Tibial nerve (tissue), 4 donors: ENCODE measurements at regions not wholly inside any gene's neighbourhood (a gene's known extent, or its start where the extent isn't known, plus 50 kb on each side); places are given as distances from the start of the nearest gene placed in this dataset.

ENCODE experiments used
- EP300 ChIP-seq, 2 donors: sonication (generic); formaldehyde crosslinking; IDR thresholded peaks; one replicate each; pipeline ENCODE4 v1.6.1; 2017; ENCODE audit warnings: antibody characterized with exemption in 2 of 2, mild to moderate bottlenecking in 1 of 2
- TF ChIP-seq, protein P1 (sequence below), 5 experiments: fragments of 200-600 bp in 3 of 5; fragments of 450-650 bp in 2 of 5; sonication (generic) in 3 of 5; IDR thresholded peaks; one replicate each; pipeline ENCODE4 v1.5.1; 2016 to 2019; ENCODE audit warnings: antibody characterized with exemption in 5 of 5, mild to moderate bottlenecking in 3 of 5, moderate library complexity in 2 of 5

DNA sequence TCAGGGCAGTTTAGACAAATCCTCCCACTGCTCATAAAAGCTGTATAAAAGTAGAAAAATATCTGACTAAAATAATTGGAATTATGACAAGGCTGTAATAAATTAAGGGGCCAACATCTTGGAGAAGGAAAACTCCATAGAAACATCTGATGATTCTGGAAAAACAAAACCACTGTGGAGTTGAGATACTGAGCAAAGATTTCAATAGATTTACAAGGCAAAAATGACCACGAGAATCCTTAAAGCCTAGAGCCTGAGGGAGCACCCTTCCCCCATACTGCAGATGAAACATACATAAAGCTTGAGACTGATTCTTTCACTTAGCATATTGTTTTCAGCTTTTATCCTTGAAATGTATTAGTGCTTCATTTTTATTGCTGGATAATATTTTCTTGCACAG, 286.4 kb upstream of the MMADHC start:
- TF ChIP-seq, protein P1, sequence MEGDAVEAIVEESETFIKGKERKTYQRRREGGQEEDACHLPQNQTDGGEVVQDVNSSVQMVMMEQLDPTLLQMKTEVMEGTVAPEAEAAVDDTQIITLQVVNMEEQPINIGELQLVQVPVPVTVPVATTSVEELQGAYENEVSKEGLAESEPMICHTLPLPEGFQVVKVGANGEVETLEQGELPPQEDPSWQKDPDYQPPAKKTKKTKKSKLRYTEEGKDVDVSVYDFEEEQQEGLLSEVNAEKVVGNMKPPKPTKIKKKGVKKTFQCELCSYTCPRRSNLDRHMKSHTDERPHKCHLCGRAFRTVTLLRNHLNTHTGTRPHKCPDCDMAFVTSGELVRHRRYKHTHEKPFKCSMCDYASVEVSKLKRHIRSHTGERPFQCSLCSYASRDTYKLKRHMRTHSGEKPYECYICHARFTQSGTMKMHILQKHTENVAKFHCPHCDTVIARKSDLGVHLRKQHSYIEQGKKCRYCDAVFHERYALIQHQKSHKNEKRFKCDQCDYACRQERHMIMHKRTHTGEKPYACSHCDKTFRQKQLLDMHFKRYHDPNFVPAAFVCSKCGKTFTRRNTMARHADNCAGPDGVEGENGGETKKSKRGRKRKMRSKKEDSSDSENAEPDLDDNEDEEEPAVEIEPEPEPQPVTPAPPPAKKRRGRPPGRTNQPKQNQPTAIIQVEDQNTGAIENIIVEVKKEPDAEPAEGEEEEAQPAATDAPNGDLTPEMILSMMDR (IDR thresholded peaks at IDR 0.05): no peak
- no peak for TF ChIP-seq EP300 (IDR thresholded peaks at IDR 0.05)
